NB4 (cell line): ENCODE measurements at regions not wholly inside any gene's neighbourhood (a gene's known extent, or its start where the extent isn't known, plus 50 kb on each side); places are given as distances from the start of the nearest gene placed in this dataset.

Experiments
- CTCF ChIP-seq: IDR thresholded peaks from one replicate; pipeline ENCODE4 v1.5.1; 2012; ENCODE audit warnings: low read depth, low read length
- MAX ChIP-seq: IDR thresholded peaks from 2 replicates; pipeline ENCODE4 v1.6.1; 2011; ENCODE audit warnings: low read depth, low read length
- POLR2A ChIP-seq: IDR thresholded peaks from 2 replicates; pipeline ENCODE4 v1.6.1; 2011; ENCODE audit warnings: mild to moderate bottlenecking; ENCODE audit not compliant: insufficient read length; ENCODE audit errors: extremely low read depth

- TF ChIP-seq MAX (0 out of 2 replicates have a peak, but pooled peaks have one; percentile 17), POLR2A (no peak), CTCF (no peak)
Observed at GRCh38 chr1:109814223-109814622, 50.5 kb upstream of the EPS8L3 start.
